H1 (cell line): ENCODE measurements at regions not wholly inside any gene's neighbourhood (a gene's known extent, or its start where the extent isn't known, plus 50 kb on each side); places are given as distances from the start of the nearest gene placed in this dataset.

ENCODE experiments used
- ATF3 ChIP-seq: IDR thresholded peaks from 2 replicates; pipeline ENCODE4 v1.6.1; 2011; ENCODE audit warnings: low read depth, mild to moderate bottlenecking, low read length; ENCODE audit not compliant: insufficient read depth
- CBX8 ChIP-seq: fragments of 300-800, 300-1000 bp; sonication (generic); IDR thresholded peaks from 2 replicates; pipeline ENCODE4 v1.7.1; 2016; ENCODE audit warnings: low read depth, low read length, borderline replicate concordance
- CHD7 ChIP-seq: fragments of 300-600 bp; sonication (generic); IDR thresholded peaks from 2 replicates; pipeline ENCODE4 v1.7.1; 2012; ENCODE audit warnings: low read length, moderate library complexity, mild to moderate bottlenecking, inconsistent platforms; ENCODE audit not compliant: insufficient replicate concordance
- EP300 ChIP-seq, 2 experiments: IDR thresholded peaks; 1 replicate in 1 of 2; 2 replicates in 1 of 2; pipeline ENCODE4 v1.6.1; 2011 to 2012; ENCODE audit warnings: low read depth in 2 of 2, low read length in 2 of 2, mild to moderate bottlenecking in 2 of 2, borderline replicate concordance in 1 of 2, inconsistent platforms in 1 of 2, moderate library complexity in 1 of 2
- POLR2A ChIP-seq, 2 experiments: IDR thresholded peaks; 1 replicate in 1 of 2; 2 replicates in 1 of 2; pipeline ENCODE4 v1.6.1; 2011; ENCODE audit warnings: low read depth in 2 of 2, low read length in 2 of 2, mild to moderate bottlenecking in 2 of 2; ENCODE audit errors: control extremely low read depth in 1 of 2
- RBBP5 ChIP-seq: IDR thresholded peaks from 2 replicates; pipeline ENCODE4 v1.7.1; 2012; ENCODE audit warnings: low read depth, mild to moderate bottlenecking, inconsistent platforms, low read length, moderate library complexity, borderline replicate concordance
- SIN3A ChIP-seq, 2 experiments: IDR thresholded peaks in 1 of 2; conservative IDR thresholded peaks in 1 of 2; 2 replicates each; pipeline ENCODE4 v1.6.1; 2011 to 2012; ENCODE audit warnings: low read length in 2 of 2, improper control_type of control experiment in 1 of 2, low read depth in 1 of 2, mild to moderate bottlenecking in 1 of 2
- TAF7 ChIP-seq: optimal IDR thresholded peaks from 2 replicates; pipeline ENCODE3; 2011; ENCODE audit warnings: low read depth, mild to moderate bottlenecking, inconsistent platforms, low read length, moderate library complexity, borderline replicate concordance
- USF2 ChIP-seq: IDR thresholded peaks from 2 replicates; pipeline ENCODE4 v1.6.1; 2011; ENCODE audit warnings: low read length, improper control_type of control experiment
- ZNF274 ChIP-seq: IDR thresholded peaks from 2 replicates; pipeline ENCODE4 v1.7.0; 2012; ENCODE audit warnings: low read length, borderline replicate concordance; ENCODE audit errors: extremely low read depth

- TF ChIP-seq CHD7 (no peak), ZNF274 (no peak), SIN3A (conservative IDR thresholded peaks at IDR 0.05 in 1 of 2, IDR thresholded peaks at IDR 0.05 in 1 of 2; ENCODE audit: low read depth in 1 of 2, low read length in 2 of 2) (no peak), RBBP5 (no peak), USF2 (no peak), EP300 (IDR thresholded peaks at IDR 0.05; ENCODE audit: borderline replicate concordance in 1 of 2, low read depth in 2 of 2, low read length in 2 of 2) (no peak), TAF7 (no peak), POLR2A (IDR thresholded peaks at IDR 0.05; ENCODE audit: control extremely low read depth in 1 of 2, low read depth in 2 of 2, low read length in 2 of 2) (no peak), CBX8 (no peak), ATF3 (no peak)
Measured at GRCh38 chr6:140192018-140192417, 817.6 kb upstream of the CITED2 start (continued).
